Hindlimb muscle (tissue), 1 donor: ENCODE measurements at regions not wholly inside any gene's neighbourhood (a gene's known extent, or its start where the extent isn't known, plus 50 kb on each side); places are given as distances from the start of the nearest gene placed in this dataset.

Experiments used
- DNase-seq: peaks from one replicate; pipeline ENCODE4 v3.0.0-alpha.2; 2013

- DNase-seq: peak; percentile 56
Observed at GRCh38 chr6:4008324-4009047, 70.5 kb downstream of the FAM217A start.

DNA sequence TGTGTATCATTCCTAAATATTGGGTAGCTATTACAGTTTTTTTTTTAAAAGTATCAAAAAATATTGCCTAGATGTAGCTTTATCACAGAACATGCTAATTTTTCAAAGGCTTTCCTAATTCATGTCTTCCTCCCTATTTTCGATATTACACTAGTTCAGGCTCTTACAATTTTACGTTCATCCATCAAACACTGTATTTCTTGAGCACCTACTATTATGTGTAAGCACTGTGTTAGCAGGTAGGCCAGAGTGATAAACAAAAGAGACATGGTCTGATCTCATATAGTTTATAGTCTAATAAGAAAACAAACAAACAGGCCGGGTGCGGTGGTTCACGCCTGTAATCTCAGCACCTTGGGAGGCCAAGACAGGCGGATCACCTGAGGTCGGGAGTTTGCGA is 69.5 kb downstream of the FAM217A start:
- no peak for DNase-seq

DNA sequence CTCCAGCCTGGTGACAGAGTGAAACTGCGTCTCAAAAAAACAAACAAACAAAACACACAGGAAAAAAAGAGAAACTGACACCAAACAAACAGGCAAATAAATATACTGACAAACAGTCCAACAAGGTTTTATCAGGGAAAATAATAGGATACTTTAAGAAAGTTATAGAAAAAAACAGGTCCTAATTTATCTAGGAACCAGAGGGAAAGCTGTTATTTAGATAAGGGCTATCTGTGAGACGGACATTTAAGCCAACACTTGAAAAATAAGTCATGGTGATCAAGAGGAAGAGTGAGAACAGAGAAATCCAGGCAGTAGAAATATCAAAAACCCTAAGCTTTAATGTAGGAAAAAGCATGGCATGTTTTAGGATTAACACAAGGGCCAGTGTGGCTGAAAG is 68.9 kb downstream of the FAM217A start:
- no peak for DNase-seq

GRCh38 chr6:4010689-4011090 is 68.2 kb downstream of the FAM217A start:
- DNase-seq: no peak

DNA sequence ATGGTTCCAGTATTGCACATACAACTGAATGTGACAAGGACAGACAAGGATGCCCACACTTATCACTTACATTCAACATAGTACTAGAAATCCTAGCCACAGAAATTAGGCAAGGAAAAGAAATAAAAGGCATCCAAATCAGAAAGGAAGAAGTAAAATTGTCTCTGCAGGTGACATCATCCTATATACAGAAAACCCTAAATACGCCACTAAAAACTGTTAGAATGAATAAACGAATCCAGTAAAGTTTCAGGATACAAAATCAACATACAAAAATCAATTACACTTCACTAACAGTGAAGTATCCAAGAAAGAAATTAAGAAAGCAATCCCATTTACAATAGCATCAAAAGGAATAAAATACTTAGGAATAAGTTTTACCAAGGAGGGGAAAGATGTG is 66.1 kb downstream of the FAM217A start:
- DNase-seq: no peak

DNA sequence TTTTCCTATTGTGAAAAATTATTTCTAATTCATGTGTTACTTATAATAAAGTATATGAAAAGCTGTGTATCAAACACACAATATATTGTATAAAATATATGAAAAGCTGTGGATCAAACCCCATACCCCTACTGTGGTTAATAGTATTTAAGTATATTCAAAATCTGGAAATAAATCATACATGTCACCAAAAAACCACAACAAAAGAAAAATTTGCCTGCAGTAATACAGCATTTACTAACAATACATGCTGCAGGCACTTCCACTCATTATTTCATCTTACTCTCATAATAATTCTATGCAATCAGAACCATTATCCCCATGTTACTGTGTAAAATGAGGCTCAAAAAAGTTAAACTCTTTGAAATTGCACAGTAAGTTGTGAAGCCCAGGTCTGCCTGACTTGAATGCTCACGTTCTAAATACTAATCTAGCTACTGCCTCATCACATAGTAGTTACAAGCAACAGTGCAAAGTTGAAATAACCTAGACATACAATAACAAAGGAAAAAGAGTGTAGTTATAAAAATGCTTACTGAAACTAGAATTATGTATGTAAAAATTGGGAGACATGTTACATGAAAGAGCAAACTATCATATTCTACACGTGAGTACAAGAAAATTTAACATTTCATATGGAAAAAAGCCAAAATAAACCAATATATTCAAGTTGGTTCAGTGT is 61.7 kb downstream of the FAM217A start:
- DNase-seq: no peak

DNA sequence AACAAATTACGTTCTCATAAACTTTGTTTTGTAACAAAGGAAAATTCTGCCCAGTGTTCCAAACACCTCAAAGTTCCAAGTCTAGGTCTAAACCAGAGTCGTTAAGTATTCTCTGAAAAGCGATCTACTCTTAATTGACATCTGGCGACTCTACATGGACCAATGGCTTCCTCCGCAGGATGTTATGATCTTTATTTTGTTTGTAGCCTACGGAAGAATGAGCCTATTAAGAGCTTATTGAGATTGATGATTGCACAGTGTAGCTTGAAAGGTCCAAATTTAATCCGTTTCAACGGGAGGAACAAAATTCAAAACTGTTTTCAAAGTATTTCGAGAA is 61.1 kb downstream of the FAM217A start:
- no peak for DNase-seq

- DNase-seq: peak; percentile 97
Observed at GRCh38 chr6:4018171-4018923, 60.6 kb downstream of the FAM217A start.
